Tibial nerve (tissue), 4 donors: ENCODE measurements at regions not wholly inside any gene's neighbourhood (a gene's known extent, or its start where the extent isn't known, plus 50 kb on each side); places are given as distances from the start of the nearest gene placed in this dataset.

Experiments
- EP300 ChIP-seq, 2 donors: sonication (generic); formaldehyde crosslinking; IDR thresholded peaks; one replicate each; pipeline ENCODE4 v1.6.1; 2017; ENCODE audit warnings: antibody characterized with exemption in 2 of 2, mild to moderate bottlenecking in 1 of 2
- POLR2A ChIP-seq, 2 donors: fragments of 450-650 bp; IDR thresholded peaks; one replicate each; pipeline ENCODE4 v1.6.1; 2017; ENCODE audit warnings: antibody characterized with exemption in 2 of 2, mild to moderate bottlenecking in 2 of 2, moderate library complexity in 2 of 2
- TF ChIP-seq, protein P1 (sequence below), 5 experiments: fragments of 200-600 bp in 3 of 5; fragments of 450-650 bp in 2 of 5; sonication (generic) in 3 of 5; IDR thresholded peaks; one replicate each; pipeline ENCODE4 v1.5.1; 2016 to 2019; ENCODE audit warnings: antibody characterized with exemption in 5 of 5, mild to moderate bottlenecking in 3 of 5, moderate library complexity in 2 of 5

DNA sequence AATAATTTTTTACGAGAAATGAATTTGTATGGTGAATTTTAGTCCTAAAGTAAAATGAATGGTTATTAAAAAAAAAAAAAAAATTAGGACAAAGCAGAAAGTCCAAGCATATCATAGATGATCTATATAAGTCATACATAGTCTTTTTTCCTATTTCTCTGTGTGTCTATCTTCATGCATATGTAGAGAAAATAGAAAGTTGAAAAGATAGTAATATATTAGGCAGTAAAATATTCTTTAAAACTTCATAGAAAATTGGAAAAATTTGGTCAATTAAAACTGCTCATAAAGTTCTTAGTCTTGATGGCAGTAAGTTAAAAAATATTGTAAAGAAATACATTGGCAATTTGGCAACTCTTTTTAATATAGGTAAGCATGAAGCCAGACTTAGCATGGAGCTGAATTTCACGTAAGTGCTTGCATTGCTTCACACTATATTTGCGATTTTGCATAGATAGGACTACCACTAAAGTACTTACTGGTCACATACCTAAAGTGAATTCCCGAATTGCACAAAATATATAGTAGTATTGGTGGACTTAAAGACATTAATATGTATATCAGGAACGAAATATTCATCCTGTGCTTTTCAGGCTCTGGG lies 303.8 kb downstream of the IPO8 start:
- TF ChIP-seq POLR2A (IDR thresholded peaks at IDR 0.05) = no peak
- TF ChIP-seq, protein P1, sequence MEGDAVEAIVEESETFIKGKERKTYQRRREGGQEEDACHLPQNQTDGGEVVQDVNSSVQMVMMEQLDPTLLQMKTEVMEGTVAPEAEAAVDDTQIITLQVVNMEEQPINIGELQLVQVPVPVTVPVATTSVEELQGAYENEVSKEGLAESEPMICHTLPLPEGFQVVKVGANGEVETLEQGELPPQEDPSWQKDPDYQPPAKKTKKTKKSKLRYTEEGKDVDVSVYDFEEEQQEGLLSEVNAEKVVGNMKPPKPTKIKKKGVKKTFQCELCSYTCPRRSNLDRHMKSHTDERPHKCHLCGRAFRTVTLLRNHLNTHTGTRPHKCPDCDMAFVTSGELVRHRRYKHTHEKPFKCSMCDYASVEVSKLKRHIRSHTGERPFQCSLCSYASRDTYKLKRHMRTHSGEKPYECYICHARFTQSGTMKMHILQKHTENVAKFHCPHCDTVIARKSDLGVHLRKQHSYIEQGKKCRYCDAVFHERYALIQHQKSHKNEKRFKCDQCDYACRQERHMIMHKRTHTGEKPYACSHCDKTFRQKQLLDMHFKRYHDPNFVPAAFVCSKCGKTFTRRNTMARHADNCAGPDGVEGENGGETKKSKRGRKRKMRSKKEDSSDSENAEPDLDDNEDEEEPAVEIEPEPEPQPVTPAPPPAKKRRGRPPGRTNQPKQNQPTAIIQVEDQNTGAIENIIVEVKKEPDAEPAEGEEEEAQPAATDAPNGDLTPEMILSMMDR (IDR thresholded peaks at IDR 0.05) = no peak
- no peak for TF ChIP-seq EP300 (IDR thresholded peaks at IDR 0.05)
